Glomerular visceral epithelial cell (primary cell): ENCODE measurements at regions not wholly inside any gene's neighbourhood (a gene's known extent, or its start where the extent isn't known, plus 50 kb on each side); places are given as distances from the start of the nearest gene placed in this dataset.
"Not testable (repeated sequence)": the region's sequence is repeated elsewhere in the genome, so short reads cannot be mapped to it uniquely, and the experiment has no call there.

ENCODE experiments used
- DNase-seq: peaks from one replicate; pipeline ENCODE4 v3.0.0-alpha.2; 2016; ENCODE audit errors: extremely low spot score

- DNase-seq = peak; percentile 59
These were observed 1183.7 kb downstream of the AACS start for GRCh38 chr12:126248871-126249403.

GRCh38 chr12:126258190-126258589 lies 1193.0 kb downstream of the AACS start:
- no peak for DNase-seq

GRCh38 chr12:126262829-126263228 lies 1197.6 kb downstream of the AACS start:
- no peak for DNase-seq

- DNase-seq = no peak
These were observed 1203.0 kb downstream of the AACS start for GRCh38 chr12:126268222-126268621.

GRCh38 chr12:126271159-126271558 lies 1205.9 kb downstream of the AACS start:
- no peak for DNase-seq

GRCh38 chr12:126282691-126283090 lies 1217.5 kb downstream of the AACS start:
- no peak for DNase-seq

GRCh38 chr12:126286203-126286602 lies 1221.0 kb downstream of the AACS start:
- no peak for DNase-seq

GRCh38 chr12:126290456-126290855 lies 1225.2 kb downstream of the AACS start:
- DNase-seq = no peak

- not testable (repeated sequence) for DNase-seq
These were observed 1226.8 kb downstream of the AACS start for GRCh38 chr12:126291987-126292386.

- no peak for DNase-seq
These were observed 1230.4 kb downstream of the AACS start for GRCh38 chr12:126295652-126296051.

GRCh38 chr12:126309278-126309677 lies 1244.0 kb downstream of the AACS start:
- DNase-seq = no peak

- DNase-seq = no peak
These were observed 1247.2 kb downstream of the AACS start for GRCh38 chr12:126312457-126312856.

GRCh38 chr12:126316411-126316810 lies 1251.2 kb downstream of the AACS start:
- DNase-seq = no peak

- peak; percentile 88 for DNase-seq
These were observed 1272.6 kb downstream of the AACS start for GRCh38 chr12:126337556-126338441.

GRCh38 chr12:126342866-126343265 lies 1277.6 kb downstream of the AACS start:
- no peak for DNase-seq

GRCh38 chr12:126343321-126343720 lies 1278.1 kb downstream of the AACS start:
- no peak for DNase-seq

- DNase-seq = no peak
These were observed 1280.9 kb downstream of the AACS start for GRCh38 chr12:126346087-126346486.

GRCh38 chr12:126347421-126347820 lies 1282.2 kb downstream of the AACS start:
- no peak for DNase-seq

GRCh38 chr12:126349383-126349782 lies 1284.1 kb downstream of the AACS start:
- DNase-seq = no peak

GRCh38 chr12:126353604-126354003 lies 1288.4 kb downstream of the AACS start:
- peak; percentile 14 for DNase-seq

- no peak for DNase-seq
These were observed 1289.4 kb downstream of the AACS start for GRCh38 chr12:126354633-126355032.

- no peak for DNase-seq
These were observed 1290.1 kb downstream of the AACS start for GRCh38 chr12:126355346-126355745.

GRCh38 chr12:126358806-126359205 lies 1293.6 kb downstream of the AACS start:
- DNase-seq = no peak
